ENCODE measurements at regions not wholly inside any gene's neighbourhood (a gene's known extent, or its start where the extent isn't known, plus 50 kb on each side); places are given as distances from the start of the nearest gene placed in this dataset.
A peak's percentile ranks its signal among the peaks of the same experiment; 100 is the strongest.

DNA sequence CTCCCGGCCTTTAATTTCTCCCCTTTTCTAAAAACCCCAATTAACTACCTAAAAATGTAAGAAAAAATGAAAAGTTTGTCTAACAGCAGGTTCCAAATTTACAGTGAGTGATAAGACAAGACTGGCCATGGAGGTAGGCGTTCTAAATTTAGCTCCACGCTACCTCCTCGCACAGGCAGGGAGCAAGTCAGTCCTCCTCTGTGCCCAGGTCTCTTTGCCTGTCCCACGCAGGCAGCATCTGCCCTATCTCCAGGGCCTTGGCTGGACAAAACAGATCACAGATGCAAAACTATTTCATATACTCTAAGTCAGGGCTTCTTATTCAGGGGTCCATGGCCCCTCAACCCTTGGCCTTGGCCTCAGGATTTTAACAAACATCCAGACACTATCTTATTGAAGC lies 98.0 kb upstream of the JARID2 start:
- FAIRE-seq (no peak), ATAC-seq (peak; percentile 27; the same call in 2 of the 3 replicates), DNase-seq (ENCODE audit: low spot score) (no peak)
- 68% methylated on average over 5 of the region's 5 CpGs for WGBS (ENCODE audit: low lambda C conversion rate)
- Histone ChIP-seq H3K27ac (ENCODE audit: extremely low read length, insufficient read depth, low read length) (no peak overlapping the region), H3K4me1 (ENCODE audit: insufficient read depth, low read length) (peaks cover 12% of the 10 kb centered on the region), H3K9me3 (ENCODE audit: low read length) (no peaks in the 10 kb centered on the region), H3K36me3 (replicated peaks in 1 of 2; ENCODE audit: control insufficient read depth in 1 of 2, insufficient read depth in 2 of 2, low read length in 2 of 2) (no peaks in the 10 kb centered on the region), H3K4me2 (ENCODE audit: low read depth, low read length) (no peak overlapping the region), H2AFZ (ENCODE audit: low read length) (no peak overlapping the region), H4K20me1 (ENCODE audit: insufficient read depth, low read length) (no peaks in the 10 kb centered on the region), H3K9ac (ENCODE audit: insufficient read depth, low read depth, low read length) (no peak overlapping the region), H3K4me3 (replicated peaks in 1 of 3; ENCODE audit: insufficient read depth in 1 of 3, low read depth in 2 of 3, low read length in 3 of 3) (no peak overlapping the region), H3K27me3 (ENCODE audit: control insufficient read depth in 1 of 2, insufficient read depth in 2 of 2, low read length in 2 of 2) (no peaks in the 10 kb centered on the region), H3K79me2 (ENCODE audit: insufficient read depth, low read length) (no peaks in the 10 kb centered on the region)
- in situ Hi-C loops (cut with HindIII; ENCODE audit: extremely low pct_ligation_motif_present, low pct_unique_long_range_greater_than_20kb) (no loop called here), intact Hi-C loops (cut with micrococcal nuclease; ENCODE audit: unreplicated experiment) (no loop called here)
- BruUV-seq (replicated peaks) = no TSS peak
- CTCF ChIA-PET (ENCODE audit: low intra/inter-chr PET ratio, low total read pairs) = no interaction called here
- POLR2A ChIA-PET = no interaction called here
- TF ChIP-seq, protein P1, sequence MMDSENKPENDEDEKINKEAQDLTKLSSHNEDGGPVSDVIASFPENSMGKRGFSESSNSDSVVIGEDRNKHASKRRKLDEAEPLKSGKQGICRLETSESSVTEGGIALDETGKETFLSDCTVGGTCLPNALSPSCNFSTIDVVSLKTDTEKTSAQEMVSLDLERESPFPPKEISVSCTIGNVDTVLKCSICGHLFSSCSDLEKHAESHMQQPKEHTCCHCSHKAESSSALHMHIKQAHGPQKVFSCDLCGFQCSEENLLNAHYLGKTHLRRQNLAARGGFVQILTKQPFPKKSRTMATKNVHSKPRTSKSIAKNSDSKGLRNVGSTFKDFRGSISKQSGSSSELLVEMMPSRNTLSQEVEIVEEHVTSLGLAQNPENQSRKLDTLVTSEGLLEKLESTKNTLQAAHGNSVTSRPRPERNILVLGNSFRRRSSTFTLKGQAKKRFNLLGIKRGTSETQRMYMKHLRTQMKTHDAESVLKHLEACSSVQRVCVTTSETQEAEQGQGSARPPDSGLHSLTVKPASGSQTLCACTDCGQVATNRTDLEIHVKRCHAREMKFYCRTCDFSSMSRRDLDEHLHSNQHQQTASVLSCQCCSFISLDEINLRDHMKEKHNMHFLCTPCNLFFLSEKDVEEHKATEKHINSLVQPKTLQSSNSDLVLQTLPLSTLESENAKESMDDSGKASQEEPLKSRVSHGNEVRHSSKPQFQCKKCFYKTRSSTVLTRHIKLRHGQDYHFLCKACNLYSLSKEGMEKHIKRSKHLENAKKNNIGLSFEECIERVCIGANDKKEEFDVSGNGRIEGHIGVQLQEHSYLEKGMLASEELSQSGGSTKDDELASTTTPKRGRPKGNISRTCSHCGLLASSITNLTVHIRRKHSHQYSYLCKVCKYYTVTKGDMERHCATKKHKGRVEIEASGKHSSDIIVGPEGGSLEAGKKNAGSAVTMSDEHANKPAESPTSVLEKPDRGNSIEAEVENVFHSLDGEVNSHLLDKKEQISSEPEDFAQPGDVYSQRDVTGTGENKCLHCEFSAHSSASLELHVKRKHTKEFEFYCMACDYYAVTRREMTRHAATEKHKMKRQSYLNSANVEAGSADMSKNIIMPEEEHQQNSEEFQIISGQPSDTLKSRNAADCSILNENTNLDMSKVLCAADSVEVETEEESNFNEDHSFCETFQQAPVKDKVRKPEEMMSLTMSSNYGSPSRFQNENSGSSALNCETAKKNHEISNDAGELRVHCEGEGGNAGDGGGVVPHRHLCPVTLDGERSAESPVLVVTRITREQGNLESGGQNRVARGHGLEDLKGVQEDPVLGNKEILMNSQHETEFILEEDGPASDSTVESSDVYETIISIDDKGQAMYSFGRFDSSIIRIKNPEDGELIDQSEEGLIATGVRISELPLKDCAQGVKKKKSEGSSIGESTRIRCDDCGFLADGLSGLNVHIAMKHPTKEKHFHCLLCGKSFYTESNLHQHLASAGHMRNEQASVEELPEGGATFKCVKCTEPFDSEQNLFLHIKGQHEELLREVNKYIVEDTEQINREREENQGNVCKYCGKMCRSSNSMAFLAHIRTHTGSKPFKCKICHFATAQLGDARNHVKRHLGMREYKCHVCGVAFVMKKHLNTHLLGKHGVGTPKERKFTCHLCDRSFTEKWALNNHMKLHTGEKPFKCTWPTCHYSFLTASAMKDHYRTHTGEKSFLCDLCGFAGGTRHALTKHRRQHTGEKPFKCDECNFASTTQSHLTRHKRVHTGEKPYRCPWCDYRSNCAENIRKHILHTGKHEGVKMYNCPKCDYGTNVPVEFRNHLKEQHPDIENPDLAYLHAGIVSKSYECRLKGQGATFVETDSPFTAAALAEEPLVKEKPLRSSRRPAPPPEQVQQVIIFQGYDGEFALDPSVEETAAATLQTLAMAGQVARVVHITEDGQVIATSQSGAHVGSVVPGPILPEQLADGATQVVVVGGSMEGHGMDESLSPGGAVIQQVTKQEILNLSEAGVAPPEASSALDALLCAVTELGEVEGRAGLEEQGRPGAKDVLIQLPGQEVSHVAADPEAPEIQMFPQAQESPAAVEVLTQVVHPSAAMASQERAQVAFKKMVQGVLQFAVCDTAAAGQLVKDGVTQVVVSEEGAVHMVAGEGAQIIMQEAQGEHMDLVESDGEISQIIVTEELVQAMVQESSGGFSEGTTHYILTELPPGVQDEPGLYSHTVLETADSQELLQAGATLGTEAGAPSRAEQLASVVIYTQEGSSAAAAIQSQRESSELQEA (CRISPR knock-in tag; IDR thresholded peaks at IDR 0.05; ENCODE audit: not compliant biosample characterization) = no peak
- TF ChIP-seq ZNF337 (CRISPR knock-in tag; IDR thresholded peaks at IDR 0.05; ENCODE audit: borderline replicate concordance, low read depth) = no peak
- TF ChIP-seq, protein P2, sequence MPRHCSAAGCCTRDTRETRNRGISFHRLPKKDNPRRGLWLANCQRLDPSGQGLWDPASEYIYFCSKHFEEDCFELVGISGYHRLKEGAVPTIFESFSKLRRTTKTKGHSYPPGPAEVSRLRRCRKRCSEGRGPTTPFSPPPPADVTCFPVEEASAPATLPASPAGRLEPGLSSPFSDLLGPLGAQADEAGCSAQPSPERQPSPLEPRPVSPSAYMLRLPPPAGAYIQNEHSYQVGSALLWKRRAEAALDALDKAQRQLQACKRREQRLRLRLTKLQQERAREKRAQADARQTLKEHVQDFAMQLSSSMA (CRISPR knock-in tag; IDR thresholded peaks at IDR 0.05) = no peak
- TF ChIP-seq, protein P3, sequence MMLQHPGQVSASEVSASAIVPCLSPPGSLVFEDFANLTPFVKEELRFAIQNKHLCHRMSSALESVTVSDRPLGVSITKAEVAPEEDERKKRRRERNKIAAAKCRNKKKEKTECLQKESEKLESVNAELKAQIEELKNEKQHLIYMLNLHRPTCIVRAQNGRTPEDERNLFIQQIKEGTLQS (CRISPR knock-in tag; IDR thresholded peaks at IDR 0.05) = no peak
- TF ChIP-seq PAF1 (CRISPR knock-in tag; IDR thresholded peaks at IDR 0.05) = no peak
- no peak for TF ChIP-seq TCF7 (IDR thresholded peaks at IDR 0.05; ENCODE audit: low read depth)
- TF ChIP-seq FOXP1 (IDR thresholded peaks at IDR 0.05) = no peak
- TF ChIP-seq FOXP1 (CRISPR knock-in tag; IDR thresholded peaks at IDR 0.05) = no peak
- TF ChIP-seq, protein P4, sequence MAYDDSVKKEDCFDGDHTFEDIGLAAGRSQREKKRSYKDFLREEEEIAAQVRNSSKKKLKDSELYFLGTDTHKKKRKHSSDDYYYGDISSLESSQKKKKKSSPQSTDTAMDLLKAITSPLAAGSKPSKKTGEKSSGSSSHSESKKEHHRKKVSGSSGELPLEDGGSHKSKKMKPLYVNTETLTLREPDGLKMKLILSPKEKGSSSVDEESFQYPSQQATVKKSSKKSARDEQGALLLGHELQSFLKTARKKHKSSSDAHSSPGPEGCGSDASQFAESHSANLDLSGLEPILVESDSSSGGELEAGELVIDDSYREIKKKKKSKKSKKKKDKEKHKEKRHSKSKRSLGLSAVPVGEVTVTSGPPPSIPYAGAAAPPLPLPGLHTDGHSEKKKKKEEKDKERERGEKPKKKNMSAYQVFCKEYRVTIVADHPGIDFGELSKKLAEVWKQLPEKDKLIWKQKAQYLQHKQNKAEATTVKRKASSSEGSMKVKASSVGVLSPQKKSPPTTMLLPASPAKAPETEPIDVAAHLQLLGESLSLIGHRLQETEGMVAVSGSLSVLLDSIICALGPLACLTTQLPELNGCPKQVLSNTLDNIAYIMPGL (CRISPR knock-in tag; IDR thresholded peaks at IDR 0.05; ENCODE audit: borderline replicate concordance in 1 of 2, low read depth in 1 of 2) = no peak
- no peak for TF ChIP-seq KDM6A (CRISPR knock-in tag; IDR thresholded peaks at IDR 0.05; ENCODE audit: low read depth)
- TF ChIP-seq ZNF644 (CRISPR knock-in tag; IDR thresholded peaks at IDR 0.05; ENCODE audit: low read depth) = no peak
- TF ChIP-seq, protein P5, sequence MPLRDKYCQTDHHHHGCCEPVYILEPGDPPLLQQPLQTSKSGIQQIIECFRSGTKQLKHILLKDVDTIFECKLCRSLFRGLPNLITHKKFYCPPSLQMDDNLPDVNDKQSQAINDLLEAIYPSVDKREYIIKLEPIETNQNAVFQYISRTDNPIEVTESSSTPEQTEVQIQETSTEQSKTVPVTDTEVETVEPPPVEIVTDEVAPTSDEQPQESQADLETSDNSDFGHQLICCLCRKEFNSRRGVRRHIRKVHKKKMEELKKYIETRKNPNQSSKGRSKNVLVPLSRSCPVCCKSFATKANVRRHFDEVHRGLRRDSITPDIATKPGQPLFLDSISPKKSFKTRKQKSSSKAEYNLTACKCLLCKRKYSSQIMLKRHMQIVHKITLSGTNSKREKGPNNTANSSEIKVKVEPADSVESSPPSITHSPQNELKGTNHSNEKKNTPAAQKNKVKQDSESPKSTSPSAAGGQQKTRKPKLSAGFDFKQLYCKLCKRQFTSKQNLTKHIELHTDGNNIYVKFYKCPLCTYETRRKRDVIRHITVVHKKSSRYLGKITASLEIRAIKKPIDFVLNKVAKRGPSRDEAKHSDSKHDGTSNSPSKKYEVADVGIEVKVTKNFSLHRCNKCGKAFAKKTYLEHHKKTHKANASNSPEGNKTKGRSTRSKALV (CRISPR knock-in tag; IDR thresholded peaks at IDR 0.05) = no peak
- no peak for TF ChIP-seq HNRNPUL1 (IDR thresholded peaks at IDR 0.05; ENCODE audit: low read depth, low read length)

All from HepG2 (cell line).